ENCODE measurements at regions not wholly inside any gene's neighbourhood (a gene's known extent, or its start where the extent isn't known, plus 50 kb on each side); places are given as distances from the start of the nearest gene placed in this dataset.
A peak's percentile ranks its signal among the peaks of the same experiment; 100 is the strongest.

- TF ChIP-seq SPEN (CRISPR knock-in tag; IDR thresholded peaks at IDR 0.05; ENCODE audit: low read depth) (peak; percentile 71), EHMT2 (IDR thresholded peaks at IDR 0.05; ENCODE audit: borderline replicate concordance, low read depth, low read length) (no peak), AFF4 (CRISPR knock-in tag; IDR thresholded peaks at IDR 0.05) (no peak), GATAD1 (CRISPR knock-in tag; IDR thresholded peaks at IDR 0.05) (peak; percentile 86), NFYC (CRISPR knock-in tag; IDR thresholded peaks at IDR 0.05) (no peak), FOXK1 (CRISPR knock-in tag; IDR thresholded peaks at IDR 0.05; ENCODE audit: borderline replicate concordance, low read depth) (peak; percentile 26; the same call in 1 of the 2 replicates), THAP11 (CRISPR knock-in tag; IDR thresholded peaks at IDR 0.05) (peak; percentile 83), TARDBP (CRISPR knock-in tag; IDR thresholded peaks at IDR 0.05) (peak; percentile 30; the same call in 1 of the 2 replicates), NR2F6 (IDR thresholded peaks at IDR 0.05) (no peak; the same call in 1 of the 2 replicates), NR2F6 (CRISPR knock-in tag; IDR thresholded peaks at IDR 0.05) (peak; percentile 68; the same call in 1 of the 2 replicates), USF2 (IDR thresholded peaks at IDR 0.05; ENCODE audit: low read depth, low read length) (no peak), USF2 (CRISPR knock-in tag; IDR thresholded peaks at IDR 0.05; ENCODE audit: borderline replicate concordance) (no peak), RXRA (CRISPR knock-in tag; IDR thresholded peaks at IDR 0.05) (peak; percentile 59; the same call in 1 of the 2 replicates), ZNF264 (CRISPR knock-in tag; IDR thresholded peaks at IDR 0.05) (no peak), EED (CRISPR knock-in tag; IDR thresholded peaks at IDR 0.05) (no peak), SAP130 (CRISPR knock-in tag; IDR thresholded peaks at IDR 0.05; ENCODE audit: low read depth) (peak; percentile 64), ZNF674 (CRISPR knock-in tag; IDR thresholded peaks at IDR 0.05; ENCODE audit: low read depth) (no peak), DMAP1 (CRISPR knock-in tag; IDR thresholded peaks at IDR 0.05) (no peak), ZNF660 (CRISPR knock-in tag; IDR thresholded peaks at IDR 0.05; ENCODE audit: borderline replicate concordance, low read depth) (no peak), E2F1 (CRISPR knock-in tag; IDR thresholded peaks at IDR 0.05) (no peak), TBL1XR1 (IDR thresholded peaks at IDR 0.05; ENCODE audit: borderline replicate concordance, low read length, partially characterized antibody) (no peak), PLSCR1 (CRISPR knock-in tag; IDR thresholded peaks at IDR 0.05; ENCODE audit: borderline replicate concordance) (no peak), IKZF5 (CRISPR knock-in tag; IDR thresholded peaks at IDR 0.05) (peak; percentile 32; the same call in 1 of the 2 replicates)
These were observed 98.4 kb downstream of the ZNF674 start (continued) for GRCh38 chrX:46446727-46447378.
